Mesothelial cell of epicardium (in vitro differentiated cells): ENCODE measurements at regions not wholly inside any gene's neighbourhood (a gene's known extent, or its start where the extent isn't known, plus 50 kb on each side); places are given as distances from the start of the nearest gene placed in this dataset.

Source experiments
- DNase-seq, 2 experiments: peaks; one replicate each; pipeline ENCODE4 v3.0.0; 2021; ENCODE audit warnings: low spot score in 2 of 2; ENCODE audit not compliant: unreplicated experiment in 2 of 2
- H3K27ac Mint-ChIP-seq: 2 replicates; pipeline ENCODE4 v1.8.0; 2021; ENCODE audit warnings: mixed read lengths
- H3K27me3 Mint-ChIP-seq: 2 replicates; pipeline ENCODE4 v1.8.0; 2021; ENCODE audit warnings: low read depth, mixed read lengths
- H3K36me3 Mint-ChIP-seq: 2 replicates; pipeline ENCODE4 v1.8.0; 2021; ENCODE audit warnings: mixed read lengths
- H3K4me1 Mint-ChIP-seq: 2 replicates; pipeline ENCODE4 v1.8.0; 2021; ENCODE audit warnings: mixed read lengths
- H3K4me3 Mint-ChIP-seq: 2 replicates; pipeline ENCODE4 v1.8.0; 2021; ENCODE audit warnings: mild to moderate bottlenecking, moderate library complexity, mixed read lengths
- H3K9me3 Mint-ChIP-seq: 2 replicates; pipeline ENCODE4 v1.8.0; 2021; ENCODE audit warnings: mixed read lengths
- CTCF ChIP-seq: fragments of 200-600 bp; sonication (generic); IDR thresholded peaks from one replicate; pipeline ENCODE4 v1.5.0; 2021; ENCODE audit warnings: antibody characterized with exemption; ENCODE audit not compliant: unreplicated experiment

GRCh38 chrX:40402831-40403533 lies 177.8 kb upstream of the ATP6AP2 start:
- H3K27me3 Mint-ChIP-seq, result no peaks in the 10 kb centered on the region
- no peak for DNase-seq

DNA sequence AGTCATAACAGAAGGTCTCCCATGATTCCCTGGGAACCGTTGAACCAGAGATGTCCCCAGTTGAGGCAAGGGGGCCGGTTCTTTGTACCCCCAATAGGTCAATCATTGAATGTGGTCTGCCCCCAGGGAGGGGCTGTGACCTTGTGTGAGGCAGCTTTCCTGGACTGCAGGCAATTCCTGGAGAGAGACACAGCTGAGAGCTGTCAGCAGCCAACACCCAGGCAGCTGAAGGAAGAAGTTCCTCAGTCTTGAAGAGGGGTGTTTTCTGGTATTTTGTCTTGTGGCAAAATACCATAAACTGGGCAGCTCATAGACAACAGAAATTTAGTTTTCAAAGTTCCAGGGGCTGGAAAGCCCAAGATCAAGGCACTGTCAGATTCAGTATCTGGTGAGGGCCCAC lies 185.7 kb upstream of the ATP6AP2 start:
- no peaks in the 10 kb centered on the region for H3K36me3 Mint-ChIP-seq
- H3K27ac Mint-ChIP-seq, result no peak overlapping the region
- H3K4me3 Mint-ChIP-seq, result no peak overlapping the region
- H3K4me1 Mint-ChIP-seq, result peaks cover 2% of the 10 kb centered on the region
- TF ChIP-seq CTCF, result no peak
- no peaks in the 10 kb centered on the region for H3K27me3 Mint-ChIP-seq
- DNase-seq, result no peak
- peaks cover 29% of the 10 kb centered on the region for H3K9me3 Mint-ChIP-seq

More at GRCh38 chrX:40402831-40403533, 177.8 kb upstream of the ATP6AP2 start:
- TF ChIP-seq CTCF, result no peak
- H3K27ac Mint-ChIP-seq, result no peak overlapping the region
- no peaks in the 10 kb centered on the region for H3K4me1 Mint-ChIP-seq
- H3K36me3 Mint-ChIP-seq, result no peaks in the 10 kb centered on the region
- no peak overlapping the region for H3K4me3 Mint-ChIP-seq
- H3K9me3 Mint-ChIP-seq, result peaks cover 33% of the 10 kb centered on the region

DNA sequence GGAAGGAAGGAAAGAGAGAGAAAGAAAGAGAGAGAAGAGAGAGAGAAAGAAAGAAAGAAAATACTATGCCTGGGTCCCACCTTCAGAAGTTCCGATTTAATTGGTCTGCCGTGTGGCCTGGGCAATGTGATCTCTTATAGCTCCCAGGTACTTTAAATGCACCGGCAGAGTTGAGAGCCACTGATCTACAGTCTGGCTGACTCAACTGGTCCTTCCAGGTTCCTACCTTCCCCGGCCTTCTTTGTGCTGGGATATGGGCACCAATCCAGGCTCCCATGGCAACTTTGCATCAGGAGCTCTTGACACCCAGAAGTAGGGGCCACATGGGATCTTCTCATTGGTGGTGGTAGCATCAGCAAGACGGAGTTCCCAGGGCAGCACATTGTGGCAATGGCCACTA lies 186.5 kb upstream of the ATP6AP2 start:
- Mint-ChIP-seq H3K4me3 (no peak overlapping the region), H3K4me1 (peaks cover 2% of the 10 kb centered on the region), H3K27me3 (no peaks in the 10 kb centered on the region), H3K27ac (no peak overlapping the region), H3K36me3 (no peaks in the 10 kb centered on the region), H3K9me3 (peaks cover 27% of the 10 kb centered on the region)
- DNase-seq, result no peak
- no peak for TF ChIP-seq CTCF

- TF ChIP-seq CTCF, result no peak
- Mint-ChIP-seq H3K9me3 (peaks cover 13% of the 10 kb centered on the region), H3K36me3 (no peaks in the 10 kb centered on the region)
These were observed 188.2 kb upstream of the ATP6AP2 start for GRCh38 chrX:40392599-40392998.

GRCh38 chrX:40391662-40392061 lies 189.1 kb upstream of the ATP6AP2 start:
- Mint-ChIP-seq H3K4me3 (no peak overlapping the region), H3K9me3 (peaks cover 7% of the 10 kb centered on the region), H3K4me1 (peaks cover 2% of the 10 kb centered on the region), H3K36me3 (no peaks in the 10 kb centered on the region), H3K27ac (no peak overlapping the region), H3K27me3 (no peaks in the 10 kb centered on the region)
- DNase-seq, result no peak
- no peak for TF ChIP-seq CTCF

More at GRCh38 chrX:40392599-40392998, 188.2 kb upstream of the ATP6AP2 start:
- Mint-ChIP-seq H3K27me3 (no peaks in the 10 kb centered on the region), H3K27ac (no peak overlapping the region), H3K4me1 (peaks cover 2% of the 10 kb centered on the region), H3K4me3 (no peak overlapping the region)
- DNase-seq, result no peak
